Amniotic stem cell (primary cell): ENCODE measurements at regions not wholly inside any gene's neighbourhood (a gene's known extent, or its start where the extent isn't known, plus 50 kb on each side); places are given as distances from the start of the nearest gene placed in this dataset.
A peak's percentile ranks its signal among the peaks of the same experiment; 100 is the strongest.

Experiments
- DNase-seq: peaks from one replicate; lab custom pipeline; 2025; lab: John Stamatoyannopoulos, UW

DNA sequence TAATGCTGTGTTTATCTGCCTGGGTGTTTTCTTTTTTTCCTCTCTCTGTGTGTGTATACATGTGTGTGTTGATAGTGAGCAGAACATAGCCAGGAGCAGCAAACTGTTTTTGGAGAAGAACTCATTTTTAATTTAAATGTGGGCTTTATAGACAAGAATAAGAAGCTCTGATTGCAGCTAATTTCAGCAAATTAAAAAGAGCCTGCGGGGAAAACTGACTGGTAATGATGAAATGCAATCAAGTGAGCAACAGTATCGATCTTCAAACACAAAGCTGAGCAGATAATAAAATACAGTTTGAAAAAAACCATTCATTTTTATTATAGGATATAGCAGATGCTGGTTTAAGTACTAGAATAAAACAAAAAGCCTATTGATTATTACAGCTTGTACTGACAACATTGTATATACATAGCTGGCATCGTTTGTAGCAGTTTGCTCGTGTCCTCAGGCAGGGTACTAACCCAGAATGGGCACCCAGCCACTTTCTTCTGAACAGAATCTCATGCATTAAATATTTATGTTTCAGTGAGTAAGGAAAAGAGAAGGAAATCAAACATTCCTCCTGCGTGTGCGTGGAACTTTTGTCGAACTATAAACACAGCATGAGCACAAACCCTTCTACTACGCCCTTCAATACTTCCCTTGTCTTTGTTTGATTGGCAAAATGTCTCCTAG is 73.5 kb upstream of the ZFP42 start:
- DNase-seq = peak; percentile 15

DNA sequence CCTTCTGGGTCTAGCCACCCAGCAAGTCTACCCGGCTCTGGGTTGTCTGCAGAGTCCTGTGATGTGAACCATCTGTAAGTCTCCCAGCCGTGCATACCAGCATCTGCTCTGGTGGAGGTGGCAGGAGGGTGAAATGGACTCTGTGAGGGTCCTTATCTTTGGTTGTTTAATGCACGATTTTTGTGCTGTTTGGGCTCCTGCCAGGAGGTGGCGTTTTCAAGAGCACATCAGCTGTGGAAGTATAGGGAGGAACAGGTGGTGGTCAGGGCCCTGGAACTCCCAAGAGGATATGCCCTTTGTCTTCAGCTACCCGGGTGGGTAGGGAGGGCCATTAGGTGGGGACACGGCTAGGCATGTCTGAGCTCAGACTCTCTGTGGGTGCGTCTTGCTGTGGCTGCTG is 66.5 kb upstream of the ZFP42 start:
- no peak for DNase-seq

DNA sequence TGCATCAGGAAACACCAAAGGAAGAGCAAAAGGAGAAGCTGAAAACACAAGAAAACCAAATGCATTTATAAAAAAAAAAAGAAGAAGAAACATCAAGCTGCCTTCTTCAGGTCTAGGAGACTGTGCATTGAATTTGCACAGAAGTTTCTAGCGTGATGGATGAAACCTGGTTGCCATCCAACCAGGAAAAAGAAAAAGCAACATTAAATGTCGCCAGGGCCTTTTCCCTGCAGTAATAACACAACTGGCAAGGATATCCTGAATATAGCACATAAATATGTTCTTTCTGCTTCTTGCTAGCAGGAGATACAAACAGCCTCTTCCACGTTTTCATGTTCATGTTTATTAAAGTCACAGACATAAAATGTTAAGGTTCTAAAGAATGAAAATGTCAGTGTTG is 60.8 kb upstream of the ZFP42 start:
- no peak for DNase-seq

DNA sequence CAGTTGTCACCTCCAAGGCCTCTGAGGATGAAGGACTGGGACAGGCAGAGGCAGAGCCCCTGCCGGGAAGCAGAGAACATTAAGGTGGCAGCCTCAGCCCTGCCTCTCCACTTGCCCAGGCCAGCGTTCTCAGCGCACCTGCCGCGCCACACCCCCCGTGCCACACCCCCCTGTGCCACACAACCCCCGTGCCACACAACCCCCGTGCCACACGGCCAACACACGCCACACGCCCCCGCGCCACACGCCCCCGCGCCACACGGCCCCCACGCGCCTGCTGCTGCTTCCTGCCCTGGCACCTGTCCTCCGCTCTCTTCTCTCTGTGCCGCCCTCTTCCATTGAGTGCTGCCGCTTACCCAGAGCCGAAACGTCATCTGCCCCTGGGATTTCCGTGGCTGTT is 58.0 kb upstream of the ZFP42 start:
- DNase-seq = no peak

DNA sequence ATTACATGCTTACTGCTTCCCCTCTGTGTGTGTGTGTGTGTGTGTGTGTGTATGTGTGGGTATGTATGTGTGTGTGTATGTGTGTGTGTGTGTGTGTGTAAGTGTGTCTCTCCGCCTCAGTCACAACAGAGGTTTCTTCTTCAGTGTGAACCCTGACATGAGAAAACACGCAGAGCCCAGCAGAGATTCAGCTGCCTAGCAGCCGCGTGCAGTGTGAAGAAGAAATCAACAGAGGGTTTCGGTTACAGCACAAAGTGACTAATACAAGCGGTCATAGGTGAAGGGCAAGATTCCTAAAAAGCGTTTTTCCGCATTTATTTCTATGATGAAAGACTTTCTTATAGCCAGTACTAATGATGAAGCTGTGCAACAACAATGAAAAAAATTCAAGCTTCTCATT is 55.3 kb upstream of the ZFP42 start:
- no peak for DNase-seq

DNA sequence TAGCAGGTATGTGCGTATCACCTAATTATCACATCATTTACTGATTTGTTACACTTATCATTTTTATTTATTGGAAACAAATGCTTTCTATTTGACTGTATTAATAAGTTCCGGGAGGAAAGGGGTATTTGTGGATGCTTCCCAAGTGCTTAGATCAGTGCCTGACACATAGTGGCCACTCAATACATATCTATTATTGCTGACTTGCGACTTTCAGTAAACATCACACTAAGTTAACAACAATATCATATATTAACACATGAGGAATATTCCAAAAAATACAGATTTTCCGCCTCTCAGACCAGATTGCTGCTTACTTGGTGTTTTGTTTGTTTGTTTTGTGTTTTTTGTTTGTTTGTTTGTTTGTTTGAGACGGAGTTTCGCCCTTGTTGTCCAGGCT is 52.6 kb upstream of the ZFP42 start:
- no peak for DNase-seq

- no peak for DNase-seq
Observed at GRCh38 chr4:187944179-187944578, 51.4 kb upstream of the ZFP42 start.
